SK-N-MC (cell line): ENCODE measurements at regions not wholly inside any gene's neighbourhood (a gene's known extent, or its start where the extent isn't known, plus 50 kb on each side); places are given as distances from the start of the nearest gene placed in this dataset.

ENCODE experiments used
- EZH2 ChIP-seq: fragments of 200-600 bp; sonication (generic); IDR thresholded peaks from one replicate; pipeline ENCODE4 v1.6.1; 2017; ENCODE audit warnings: antibody characterized with exemption
- FOXP2 ChIP-seq: optimal IDR thresholded peaks from 2 replicates; pipeline ENCODE3; 2011; ENCODE audit warnings: mild to moderate bottlenecking, moderate library complexity; ENCODE audit not compliant: insufficient read depth; ENCODE audit errors: extremely low read length, control extremely low read depth
- POLR2AphosphoS5 ChIP-seq: IDR thresholded peaks from 2 replicates; pipeline ENCODE4 v1.6.1; 2012; ENCODE audit warnings: mild to moderate bottlenecking, low read depth, low read length, borderline replicate concordance

DNA sequence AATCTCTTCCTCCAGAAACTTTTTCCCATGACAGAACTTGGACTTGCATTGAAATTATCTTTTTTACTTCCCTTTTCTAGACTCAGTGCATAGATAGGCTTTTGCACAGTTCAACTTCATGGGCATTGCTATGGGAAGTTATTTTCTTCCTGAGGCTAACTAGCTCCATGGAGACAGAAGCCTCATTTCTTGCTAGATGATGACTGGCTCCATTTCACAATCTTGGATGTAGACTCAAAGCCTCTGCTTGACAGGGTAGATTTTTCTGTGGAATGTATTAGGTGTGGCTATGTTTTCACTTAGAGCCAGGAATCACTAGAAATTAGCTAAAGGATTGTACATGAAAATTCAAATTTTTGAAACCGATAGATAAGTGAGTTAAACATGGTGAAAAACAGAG lies 884.1 kb upstream of the MGAT4C start:
- no peak for TF ChIP-seq EZH2
- TF ChIP-seq POLR2AphosphoS5: no peak
- TF ChIP-seq FOXP2: no peak
